Omental fat pad (tissue), 3 donors: ENCODE measurements at regions not wholly inside any gene's neighbourhood (a gene's known extent, or its start where the extent isn't known, plus 50 kb on each side); places are given as distances from the start of the nearest gene placed in this dataset.

ENCODE experiments used
- ATAC-seq: fragments of 150-250 bp; one replicate; pipeline ENCODE4 v1.9.1; 2016; ENCODE audit warnings: mild to moderate bottlenecking, moderate library complexity; ENCODE audit not compliant: low FRiP score
- DNase-seq: peaks from one replicate; pipeline ENCODE4 v3.0.0-alpha.2; 2019; ENCODE audit warnings: low spot score
- TF ChIP-seq, protein P1 (sequence below), 3 donors: fragments of 450-650 bp; IDR thresholded peaks; one replicate each; pipeline ENCODE4 v1.5.1; 2016 to 2017; ENCODE audit warnings: antibody characterized with exemption in 3 of 3, mild to moderate bottlenecking in 3 of 3, moderate library complexity in 2 of 3

DNA sequence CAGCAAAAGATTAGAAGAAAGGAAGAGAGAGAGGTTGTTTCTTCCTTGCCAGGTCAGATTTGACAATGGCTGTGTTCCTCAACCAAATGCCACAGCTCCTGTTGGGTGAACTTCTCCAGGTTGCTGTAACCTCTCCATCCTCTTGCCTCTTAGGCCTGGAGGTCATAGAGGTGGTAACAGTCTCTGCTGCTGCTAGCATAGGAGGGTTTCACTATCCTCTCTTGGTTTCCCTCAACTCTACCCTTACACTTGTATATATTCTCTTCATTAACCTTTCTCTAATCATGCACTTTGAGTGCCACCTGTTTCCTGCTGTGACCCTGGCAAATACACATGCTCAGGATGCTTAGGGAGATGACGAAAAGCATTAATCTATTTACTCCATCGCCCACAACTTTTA lies 67.7 kb upstream of the HIF1A start:
- TF ChIP-seq, protein P1, sequence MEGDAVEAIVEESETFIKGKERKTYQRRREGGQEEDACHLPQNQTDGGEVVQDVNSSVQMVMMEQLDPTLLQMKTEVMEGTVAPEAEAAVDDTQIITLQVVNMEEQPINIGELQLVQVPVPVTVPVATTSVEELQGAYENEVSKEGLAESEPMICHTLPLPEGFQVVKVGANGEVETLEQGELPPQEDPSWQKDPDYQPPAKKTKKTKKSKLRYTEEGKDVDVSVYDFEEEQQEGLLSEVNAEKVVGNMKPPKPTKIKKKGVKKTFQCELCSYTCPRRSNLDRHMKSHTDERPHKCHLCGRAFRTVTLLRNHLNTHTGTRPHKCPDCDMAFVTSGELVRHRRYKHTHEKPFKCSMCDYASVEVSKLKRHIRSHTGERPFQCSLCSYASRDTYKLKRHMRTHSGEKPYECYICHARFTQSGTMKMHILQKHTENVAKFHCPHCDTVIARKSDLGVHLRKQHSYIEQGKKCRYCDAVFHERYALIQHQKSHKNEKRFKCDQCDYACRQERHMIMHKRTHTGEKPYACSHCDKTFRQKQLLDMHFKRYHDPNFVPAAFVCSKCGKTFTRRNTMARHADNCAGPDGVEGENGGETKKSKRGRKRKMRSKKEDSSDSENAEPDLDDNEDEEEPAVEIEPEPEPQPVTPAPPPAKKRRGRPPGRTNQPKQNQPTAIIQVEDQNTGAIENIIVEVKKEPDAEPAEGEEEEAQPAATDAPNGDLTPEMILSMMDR (IDR thresholded peaks at IDR 0.05) = no peak

DNA sequence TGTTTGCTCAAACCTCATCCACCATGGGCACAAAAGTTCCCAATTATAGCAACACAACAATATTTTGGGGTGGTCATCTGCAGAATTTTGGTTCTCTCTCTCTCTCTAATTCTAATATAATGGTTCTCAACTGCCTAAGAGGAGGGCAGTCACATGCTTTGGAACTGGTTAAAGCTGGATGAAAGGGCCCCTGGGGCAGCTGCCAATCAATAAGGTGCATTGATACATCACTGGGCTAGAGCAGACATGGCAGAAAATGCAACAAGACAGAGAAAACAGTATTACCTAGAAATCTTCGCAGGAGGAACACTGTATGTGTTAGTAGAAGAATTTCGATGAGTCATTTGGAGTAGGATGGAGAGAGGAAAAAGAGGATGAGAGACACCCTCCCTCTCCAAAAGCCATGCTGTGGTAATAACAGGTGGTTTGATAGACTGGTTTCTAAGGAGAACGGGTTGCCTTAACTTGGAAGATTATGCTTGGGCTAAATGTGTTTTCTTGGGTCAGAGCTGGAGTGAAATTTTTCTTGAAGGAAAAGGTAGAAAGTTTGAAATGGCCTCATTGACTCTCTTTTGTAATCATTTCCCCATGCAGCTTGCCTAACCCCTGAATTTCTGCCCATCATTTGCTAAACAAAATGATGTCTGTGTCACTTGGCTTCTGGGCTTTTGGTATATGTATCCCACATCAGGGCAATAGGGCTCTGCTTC lies 67.1 kb upstream of the HIF1A start:
- DNase-seq (no peak), ATAC-seq (no peak)
- TF ChIP-seq, protein P1 (IDR thresholded peaks at IDR 0.05) = no peak

More for the DNA sequence above, 67.7 kb upstream of the HIF1A start:
- ATAC-seq (no peak), DNase-seq (no peak)

DNA sequence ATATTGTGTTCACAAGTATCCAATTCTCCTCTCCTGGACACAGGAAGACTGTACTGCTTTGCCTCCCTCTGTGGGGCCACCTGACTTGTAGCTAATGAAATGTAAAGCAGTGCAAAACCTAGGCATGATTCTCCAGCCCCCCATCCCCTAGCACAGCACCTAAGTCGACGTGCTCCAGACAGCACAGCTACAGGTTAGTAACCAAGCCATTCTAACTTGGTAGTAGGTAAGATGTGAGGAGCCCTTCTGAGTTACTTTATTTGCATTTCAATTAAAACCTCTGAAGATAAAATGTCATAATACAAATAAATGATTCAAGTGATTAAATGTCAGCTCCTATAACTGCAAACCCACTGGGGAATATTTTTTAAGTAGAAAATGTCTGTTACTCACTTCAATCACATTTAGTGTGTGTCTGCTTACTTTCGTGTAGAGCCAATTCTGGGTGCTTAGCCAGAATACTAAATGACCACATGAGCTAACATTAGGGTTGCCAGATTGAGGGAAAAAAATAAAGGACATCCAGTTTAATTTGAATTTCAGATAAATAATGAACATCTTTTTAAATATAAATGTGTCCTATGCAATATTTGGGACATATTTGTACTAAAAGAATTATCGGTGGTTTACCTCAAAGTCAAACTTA lies 64.8 kb upstream of the HIF1A start:
- no peak for DNase-seq
- ATAC-seq = no peak
- TF ChIP-seq, protein P1 (IDR thresholded peaks at IDR 0.05) = no peak

DNA sequence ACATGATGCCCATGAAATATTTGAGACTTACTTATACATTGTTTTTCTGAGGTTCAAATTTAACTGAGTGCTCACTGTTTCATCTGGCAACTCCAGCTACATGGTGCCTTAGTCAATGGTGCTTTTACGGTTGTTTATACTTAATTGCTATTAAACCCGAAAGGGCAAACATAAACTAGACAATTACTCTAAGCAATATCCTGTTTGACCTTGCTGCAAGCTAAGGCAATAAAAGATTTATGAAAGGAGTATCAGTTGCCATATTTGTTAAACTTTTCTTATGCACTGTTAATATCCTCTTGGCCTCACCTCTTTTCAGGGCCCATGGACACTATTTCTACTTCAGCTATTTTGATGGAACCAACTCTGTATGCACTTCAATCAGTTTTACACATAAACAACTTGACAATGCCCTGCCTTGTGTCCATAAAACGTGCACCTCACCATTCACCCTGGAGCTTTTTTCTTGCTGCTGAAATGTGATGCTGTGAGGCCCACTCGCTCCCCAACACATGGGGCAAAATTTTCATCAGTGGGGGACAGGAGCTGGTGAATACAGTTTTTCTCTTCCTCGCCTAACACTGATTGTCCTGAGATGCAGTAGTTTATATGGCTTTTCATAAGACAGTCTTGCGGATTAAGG lies 64.1 kb upstream of the HIF1A start:
- DNase-seq = no peak
- ATAC-seq = no peak
- TF ChIP-seq, protein P1 (IDR thresholded peaks at IDR 0.05) = no peak

DNA sequence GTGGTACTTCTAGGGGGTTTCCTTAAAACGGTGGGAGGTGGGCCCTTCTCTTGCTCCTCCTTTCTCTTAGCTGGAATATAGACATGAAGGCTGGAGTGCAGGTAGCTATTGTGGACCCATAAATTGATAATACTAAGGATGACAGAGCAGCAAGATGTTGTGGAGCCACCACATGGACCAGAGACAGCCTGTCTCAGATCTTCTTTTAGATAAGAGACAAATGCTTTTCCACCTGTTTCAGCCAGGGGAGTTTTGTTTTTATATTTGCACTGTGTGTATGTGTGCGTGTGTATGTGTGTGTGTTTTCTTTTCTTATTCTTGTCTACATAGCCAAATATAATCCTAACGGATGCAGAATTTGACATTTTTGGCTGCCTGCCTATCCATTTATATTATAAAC lies 62.9 kb upstream of the HIF1A start:
- ATAC-seq (no peak), DNase-seq (no peak)
- TF ChIP-seq, protein P1 (IDR thresholded peaks at IDR 0.05) = no peak

DNA sequence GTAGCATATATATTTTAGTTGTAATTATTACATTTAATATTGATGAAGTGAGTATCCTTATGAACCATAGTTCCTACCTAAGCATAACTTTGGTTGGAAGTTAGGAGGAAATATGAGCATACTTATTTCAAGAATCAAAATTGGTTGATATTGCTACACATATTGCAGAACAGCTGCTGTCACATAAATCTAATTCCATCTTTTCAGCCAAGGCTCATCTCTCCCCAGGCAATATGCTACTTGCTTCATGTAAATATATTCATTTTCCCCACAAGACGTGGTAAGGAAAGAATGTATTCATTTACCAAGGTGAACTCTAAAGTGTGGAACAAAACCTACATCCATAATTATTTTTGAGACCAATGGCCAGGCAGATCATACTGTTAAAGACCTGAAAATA lies 62.5 kb upstream of the HIF1A start:
- TF ChIP-seq, protein P1 (IDR thresholded peaks at IDR 0.05) = no peak
- DNase-seq (no peak), ATAC-seq (no peak)
